ENCODE measurements at regions not wholly inside any gene's neighbourhood (a gene's known extent, or its start where the extent isn't known, plus 50 kb on each side); places are given as distances from the start of the nearest gene placed in this dataset.
"Not testable (repeated sequence)": the region's sequence is repeated elsewhere in the genome, so short reads cannot be mapped to it uniquely, and the experiment has no call there.

DNA sequence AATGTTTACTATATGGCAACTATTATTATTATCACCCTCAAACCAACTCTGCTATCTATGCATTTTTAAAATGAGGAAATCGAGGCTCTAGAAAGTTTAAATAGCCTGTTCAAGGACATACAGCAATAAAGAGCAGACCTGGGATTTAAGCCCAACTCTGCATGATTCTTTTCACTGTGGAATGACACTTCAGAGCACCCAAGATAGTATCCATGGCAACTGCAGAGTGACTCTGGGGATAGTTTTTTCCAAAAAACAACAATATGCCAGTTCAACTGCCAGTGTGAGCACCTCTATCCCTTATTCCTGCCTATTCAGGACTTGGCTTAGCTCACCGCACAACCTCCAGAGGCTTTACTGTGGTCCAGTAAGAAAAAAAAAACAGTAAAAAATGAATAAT is 293.9 kb downstream of the BRINP2 start:
- no peak for DNase-seq

- DNase-seq, result peak; percentile 66
Observed at GRCh38 chr1:177451191-177451590, 280.4 kb downstream of the BRINP2 start.

GRCh38 chr1:177448652-177449357 is 278.0 kb downstream of the BRINP2 start:
- no peak for DNase-seq

DNA sequence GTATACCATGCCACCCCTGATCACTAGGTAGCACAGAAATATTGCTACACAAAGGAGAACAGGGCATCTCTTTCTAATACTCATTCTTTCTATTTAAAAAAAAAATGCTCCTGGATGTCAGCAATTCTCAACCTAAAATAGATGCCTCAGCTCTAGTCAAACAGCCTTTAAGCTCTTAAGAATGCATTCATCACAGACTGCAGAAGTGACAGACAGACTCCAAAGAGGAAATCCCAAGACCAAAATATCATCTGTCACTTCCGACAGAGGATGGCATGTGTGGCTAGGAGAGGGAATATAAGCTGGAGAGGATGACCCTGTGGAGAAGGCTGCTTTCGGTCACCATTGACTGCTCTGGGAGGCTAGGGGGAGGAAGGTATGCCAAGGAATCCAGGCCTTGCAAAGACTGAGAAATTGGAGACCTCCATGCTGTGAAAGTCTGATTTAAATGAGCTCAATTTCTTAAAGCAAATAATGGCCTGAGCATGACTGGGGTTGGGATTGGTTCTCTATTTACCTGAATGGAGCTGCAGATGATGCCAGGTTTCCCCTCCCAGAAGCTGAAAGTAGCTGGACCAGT is 277.4 kb downstream of the BRINP2 start:
- DNase-seq, result no peak

- DNase-seq, result no peak
Observed at GRCh38 chr1:177444997-177445746, 274.4 kb downstream of the BRINP2 start.

DNA sequence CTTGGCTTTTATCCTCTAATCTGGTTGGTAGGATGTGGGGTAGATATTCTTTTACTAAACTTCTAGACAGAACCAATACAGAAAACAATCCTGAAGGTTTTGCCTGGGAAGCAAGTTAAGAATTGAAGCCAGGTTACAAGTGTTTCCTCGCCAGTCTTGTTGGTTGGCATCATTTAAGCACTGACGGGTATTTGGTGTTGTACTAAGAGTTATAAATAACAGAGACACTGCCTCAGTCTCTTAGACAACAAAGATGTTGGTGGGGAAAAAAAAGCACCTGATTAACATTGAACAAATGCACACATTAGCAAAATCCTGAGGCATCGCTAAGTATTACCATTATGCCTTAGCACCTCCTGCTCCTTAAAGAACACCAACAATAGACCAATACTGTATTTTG is 272.2 kb downstream of the BRINP2 start:
- DNase-seq, result no peak

DNA sequence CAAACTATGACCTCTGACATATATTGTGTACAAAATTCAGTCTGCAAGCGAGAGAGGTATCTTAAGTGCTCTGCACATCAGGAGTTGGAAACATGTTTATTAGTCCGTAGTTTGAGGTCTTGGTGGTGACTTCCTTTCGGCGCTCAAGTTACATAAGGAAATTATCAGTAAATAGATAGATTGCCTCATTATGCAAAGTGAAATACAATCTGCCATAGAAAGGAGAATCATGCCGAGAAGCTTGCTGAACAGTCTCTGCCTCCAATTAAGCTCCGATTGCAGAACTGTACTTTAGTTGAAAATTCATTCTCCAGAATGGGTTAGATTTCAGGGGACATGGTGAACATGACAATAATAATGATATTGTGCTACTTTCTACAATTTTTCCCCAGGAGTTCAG is 271.8 kb downstream of the BRINP2 start:
- peak; percentile 98 for DNase-seq

GRCh38 chr1:177441281-177441680 is 270.5 kb downstream of the BRINP2 start:
- peak; percentile 47 for DNase-seq

DNA sequence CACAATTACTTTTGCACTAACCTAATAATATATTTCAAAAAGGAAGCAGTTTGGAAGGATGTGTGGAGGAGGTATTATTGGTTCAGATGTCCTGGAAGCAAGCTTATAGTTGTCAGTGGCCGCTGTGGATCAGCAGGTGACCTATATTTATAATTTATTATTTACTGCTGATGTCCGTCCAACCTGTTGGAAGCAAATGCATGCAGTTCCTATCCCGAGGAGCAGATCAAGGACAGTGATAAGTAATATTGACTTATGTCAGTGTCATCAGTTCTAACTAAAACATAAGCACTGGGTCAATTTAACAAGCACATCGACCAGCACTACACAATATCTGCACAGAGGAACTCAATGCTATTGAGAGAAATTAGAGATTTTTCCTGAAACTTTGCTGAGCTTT is 270.1 kb downstream of the BRINP2 start:
- no peak for DNase-seq

DNA sequence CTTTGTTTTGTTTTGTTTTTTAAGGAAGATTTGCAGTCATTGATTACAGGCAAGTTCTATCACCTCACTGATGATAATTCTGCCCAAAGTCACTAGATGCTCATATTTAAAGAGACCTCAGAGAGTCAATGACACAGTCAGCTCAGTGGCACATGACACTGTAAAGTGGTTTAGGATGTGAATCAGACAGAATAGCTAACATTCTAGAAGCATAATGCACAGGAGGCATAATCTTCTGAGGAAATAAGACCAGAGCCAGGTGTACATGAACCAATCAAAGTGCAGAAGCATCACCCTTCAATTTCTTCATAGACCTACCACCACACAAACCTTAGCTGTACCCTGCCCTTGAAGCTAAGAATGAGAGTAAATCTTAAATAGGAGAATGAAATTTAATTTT is 268.5 kb downstream of the BRINP2 start:
- no peak for DNase-seq

- no peak for DNase-seq
Observed at GRCh38 chr1:177435364-177435763, 264.6 kb downstream of the BRINP2 start.

GRCh38 chr1:177432897-177433296 is 262.1 kb downstream of the BRINP2 start:
- DNase-seq, result peak; percentile 23

DNA sequence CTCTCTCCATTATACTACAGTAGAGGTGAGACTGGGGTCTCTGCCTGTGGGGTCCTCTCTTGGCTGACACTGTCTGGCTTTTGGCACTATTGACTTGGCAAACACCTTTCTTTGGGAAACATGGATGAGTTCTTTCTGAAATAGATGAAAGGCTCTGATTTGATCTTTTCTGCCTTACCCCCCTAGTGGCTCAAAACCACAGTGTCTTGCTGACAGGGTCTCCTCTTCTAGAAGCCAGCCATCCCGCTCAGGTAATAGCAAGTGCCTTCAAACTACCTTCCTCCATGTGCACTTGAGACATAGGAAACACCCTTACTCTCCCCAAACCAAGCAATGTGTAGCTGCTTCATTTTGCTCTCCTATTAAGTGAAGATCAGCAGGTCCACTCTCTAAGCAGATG is 260.4 kb downstream of the BRINP2 start:
- DNase-seq, result no peak

GRCh38 chr1:177429234-177429633 is 258.5 kb downstream of the BRINP2 start:
- no peak for DNase-seq

DNA sequence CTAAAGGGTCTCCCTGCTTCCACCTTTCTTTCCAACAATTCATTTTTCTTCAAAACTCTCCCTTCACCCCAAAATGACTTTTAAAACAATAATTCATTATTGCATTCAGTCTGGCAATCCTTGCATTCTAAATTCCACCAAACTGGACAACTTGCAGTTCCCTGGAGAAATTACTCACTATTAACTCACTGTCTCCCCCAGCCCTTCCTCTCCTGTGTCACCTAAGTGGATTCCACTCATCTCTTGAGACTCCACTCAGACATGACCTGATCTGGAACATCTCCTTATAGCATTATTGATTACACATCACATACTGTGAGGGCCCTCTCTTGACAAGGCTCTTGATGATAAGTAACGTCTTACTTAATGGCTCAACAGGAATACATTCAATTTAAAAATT is 257.1 kb downstream of the BRINP2 start:
- no peak for DNase-seq

DNA sequence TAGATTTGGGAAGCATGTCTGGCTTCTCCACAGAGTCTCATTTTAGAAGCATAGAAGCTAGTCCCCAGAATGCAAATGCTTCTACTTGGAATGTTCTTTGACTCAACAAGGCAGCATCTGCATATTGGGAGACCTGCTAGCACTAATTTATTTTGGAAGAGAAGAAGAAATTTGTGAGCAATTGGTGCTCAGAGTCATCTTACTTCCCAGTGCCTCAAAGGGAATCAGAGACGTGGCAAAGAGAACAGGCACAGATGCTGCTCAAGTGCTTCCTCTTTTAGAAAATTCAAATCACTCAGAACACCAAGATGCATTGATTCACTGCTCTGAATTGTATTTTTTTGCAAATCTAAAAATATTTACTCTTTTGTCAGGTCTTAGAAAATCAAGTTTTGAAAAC is 255.7 kb downstream of the BRINP2 start:
- no peak for DNase-seq

DNA sequence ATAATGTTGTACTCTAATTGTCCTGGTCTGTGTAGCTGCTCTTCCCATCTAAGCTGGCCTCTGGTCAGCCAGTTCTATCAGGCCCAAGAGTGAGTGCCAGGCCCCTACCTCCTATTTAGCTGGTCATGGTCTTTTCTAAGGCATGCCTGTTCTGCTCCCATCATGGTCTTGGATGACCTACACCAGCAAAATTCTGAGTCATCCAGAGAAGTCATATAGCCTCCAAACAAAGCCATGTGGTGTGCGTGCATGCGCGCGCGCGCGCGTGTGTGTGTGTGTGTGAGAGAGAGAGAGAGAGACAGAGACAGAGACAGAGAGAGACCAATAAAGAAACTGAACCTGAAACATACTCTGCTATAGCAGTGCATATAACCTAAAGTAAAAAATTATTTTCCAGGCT is 254.4 kb downstream of the BRINP2 start:
- no peak for DNase-seq

DNA sequence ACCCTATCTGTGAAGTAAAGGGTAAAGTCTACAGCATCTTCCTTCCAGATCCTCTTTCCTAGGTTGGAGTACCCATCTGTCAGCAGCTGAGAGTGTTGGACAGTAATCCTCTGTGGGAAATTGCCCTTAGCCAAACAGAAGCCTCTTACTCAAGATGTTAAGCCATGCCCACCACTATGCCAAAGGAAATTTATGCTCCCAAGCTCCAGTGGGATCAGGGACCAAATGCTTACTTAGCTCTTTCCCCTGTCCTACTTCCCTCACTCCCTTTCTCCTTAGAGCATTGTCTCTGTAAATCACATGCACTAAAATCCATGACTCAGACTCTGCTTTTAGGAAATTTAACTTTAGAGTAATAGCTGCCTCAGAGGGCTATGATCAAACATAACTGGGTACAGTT is 254.0 kb downstream of the BRINP2 start:
- DNase-seq, result no peak

DNA sequence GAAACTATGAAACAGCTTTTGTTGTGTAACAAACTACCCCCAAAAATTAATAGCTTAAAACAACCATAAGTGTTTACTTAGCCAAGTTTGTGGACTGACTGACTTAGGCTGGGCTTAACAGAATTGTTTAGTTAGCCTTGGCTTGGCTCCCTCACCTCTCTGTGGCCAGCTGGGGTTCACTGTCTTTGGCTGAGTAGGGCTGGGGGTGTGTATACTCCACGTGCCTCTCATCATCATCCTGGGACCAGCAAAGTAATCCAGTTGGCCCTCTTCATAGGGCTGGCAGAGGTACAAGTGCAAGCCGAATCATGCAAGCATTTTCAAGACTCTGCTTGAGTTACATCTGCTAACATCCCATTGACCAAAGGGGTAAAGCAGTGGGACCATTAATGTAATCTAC is 252.3 kb downstream of the BRINP2 start:
- no peak for DNase-seq

DNA sequence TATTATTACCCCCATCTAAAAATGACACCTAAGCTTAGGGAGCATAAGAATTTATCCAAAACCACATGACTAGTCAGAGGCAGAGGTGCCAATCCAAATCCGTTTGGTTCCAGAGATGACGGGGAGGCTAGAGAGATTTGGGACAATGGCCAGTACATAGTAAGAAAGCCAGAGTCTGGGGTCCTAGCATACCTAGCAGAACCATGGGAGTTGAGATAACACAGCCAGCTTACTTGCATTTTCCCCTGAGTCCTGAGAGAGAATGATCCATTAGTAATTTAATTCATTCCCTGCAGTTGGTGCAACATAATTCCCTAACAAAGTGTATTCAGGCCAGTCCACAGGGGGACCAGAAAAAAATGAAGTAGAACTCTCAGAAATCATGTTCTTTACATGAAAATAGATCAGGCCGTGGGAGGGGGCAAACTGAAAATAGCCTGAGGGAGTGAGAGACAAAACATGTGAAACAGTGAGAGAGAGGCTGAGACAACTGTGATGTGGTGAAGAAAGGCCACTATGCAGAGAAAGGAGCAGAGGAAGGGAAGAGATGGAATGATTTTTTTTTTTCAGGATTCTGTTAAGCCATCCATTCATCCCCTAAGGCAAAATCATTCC is 243.3 kb downstream of the BRINP2 start:
- DNase-seq, result no peak

- no peak for DNase-seq
Observed at GRCh38 chr1:177411381-177411780, 240.6 kb downstream of the BRINP2 start.

DNA sequence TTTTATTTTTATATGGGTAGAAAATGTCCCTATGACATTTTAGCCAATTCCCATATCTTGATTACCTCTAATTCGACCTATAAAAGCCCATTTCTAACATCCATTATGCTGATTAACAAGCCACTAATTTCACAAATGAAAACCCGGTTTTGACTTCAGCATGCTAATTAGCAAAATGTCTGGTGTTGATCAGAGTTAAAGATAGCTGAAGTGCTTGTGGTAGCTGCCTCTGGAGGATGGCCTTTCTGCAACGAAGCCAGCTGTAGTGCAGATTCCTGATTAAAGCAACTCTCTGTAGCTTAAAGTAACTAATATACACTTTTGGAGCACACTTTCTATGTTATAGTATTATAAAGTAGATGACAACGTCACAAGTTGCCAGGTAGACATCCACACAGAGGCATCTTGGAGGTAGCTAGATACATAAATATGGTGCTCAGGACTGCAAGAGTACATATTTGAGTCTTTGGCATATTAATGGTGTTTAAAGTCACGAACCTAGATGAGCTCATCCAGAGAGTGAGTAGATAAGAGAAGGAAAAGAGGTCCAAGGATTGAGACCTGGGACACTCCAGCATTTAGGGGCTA is 239.5 kb downstream of the BRINP2 start:
- DNase-seq, result no peak

- not testable (repeated sequence) for DNase-seq
Observed at GRCh38 chr1:177406323-177406722, 235.6 kb downstream of the BRINP2 start.

Data from NCI-H526 treated with DMSO at 0.1 percent for 48 hours (cell line).